ENCODE measurements at regions not wholly inside any gene's neighbourhood (a gene's known extent, or its start where the extent isn't known, plus 50 kb on each side); places are given as distances from the start of the nearest gene placed in this dataset.
A peak's percentile ranks its signal among the peaks of the same experiment; 100 is the strongest.

GRCh38 chr17:69605571-69605970, 191.1 kb downstream of the MAP2K6 start:
- peaks cover 35% of the 10 kb centered on the region for H3K4me1 ChIP-seq
- no peak overlapping the region for H3K27ac ChIP-seq
- no peak for TF ChIP-seq CTCF (IDR thresholded peaks at IDR 0.05)
- H3K36me3 ChIP-seq (ENCODE audit: insufficient read depth in 1 of 2, low read depth in 1 of 2), result no peaks in the 10 kb centered on the region
- H3K4me3 ChIP-seq, result no peak overlapping the region
- H3K9me3 ChIP-seq, result no peaks in the 10 kb centered on the region
- H3K27me3 ChIP-seq (ENCODE audit: insufficient read depth in 3 of 3, low read length in 2 of 3), result no peaks in the 10 kb centered on the region
- intact Hi-C loops (cut with DNase I), result loop anchor here (5.0 to 10.0 kb wide), 5 partner anchors 52 to 947 kb away; no protein-coding TSS in a partner anchor
- no peak for DNase-seq
- ATAC-seq, result no peak
- WGBS, 3 donors, result 94 to 98% (median 95%) methylated on average over 5 of the region's 5 CpGs

GRCh38 chr17:69606142-69606800, 191.8 kb downstream of the MAP2K6 start:
- H3K4me3 ChIP-seq, result no peak overlapping the region
- no peak overlapping the region for H3K27ac ChIP-seq
- H3K4me1 ChIP-seq, result peaks cover 35% of the 10 kb centered on the region
- H3K27me3 ChIP-seq (ENCODE audit: insufficient read depth in 3 of 3, low read length in 2 of 3), result no peaks in the 10 kb centered on the region
- WGBS, 3 donors, result 64 to 80% (median 66%) methylated on average over 5 of the region's 5 CpGs
- H3K9me3 ChIP-seq, result no peaks in the 10 kb centered on the region
- ATAC-seq (no peak), DNase-seq (no peak)
- H3K36me3 ChIP-seq (ENCODE audit: insufficient read depth in 1 of 2, low read depth in 1 of 2), result no peaks in the 10 kb centered on the region
- TF ChIP-seq CTCF (IDR thresholded peaks at IDR 0.05), result no peak
- intact Hi-C loops (cut with DNase I), result loop anchor here (2.0 to 10.0 kb wide), 6 partner anchors 51 to 946 kb away; no protein-coding TSS in a partner anchor

DNA sequence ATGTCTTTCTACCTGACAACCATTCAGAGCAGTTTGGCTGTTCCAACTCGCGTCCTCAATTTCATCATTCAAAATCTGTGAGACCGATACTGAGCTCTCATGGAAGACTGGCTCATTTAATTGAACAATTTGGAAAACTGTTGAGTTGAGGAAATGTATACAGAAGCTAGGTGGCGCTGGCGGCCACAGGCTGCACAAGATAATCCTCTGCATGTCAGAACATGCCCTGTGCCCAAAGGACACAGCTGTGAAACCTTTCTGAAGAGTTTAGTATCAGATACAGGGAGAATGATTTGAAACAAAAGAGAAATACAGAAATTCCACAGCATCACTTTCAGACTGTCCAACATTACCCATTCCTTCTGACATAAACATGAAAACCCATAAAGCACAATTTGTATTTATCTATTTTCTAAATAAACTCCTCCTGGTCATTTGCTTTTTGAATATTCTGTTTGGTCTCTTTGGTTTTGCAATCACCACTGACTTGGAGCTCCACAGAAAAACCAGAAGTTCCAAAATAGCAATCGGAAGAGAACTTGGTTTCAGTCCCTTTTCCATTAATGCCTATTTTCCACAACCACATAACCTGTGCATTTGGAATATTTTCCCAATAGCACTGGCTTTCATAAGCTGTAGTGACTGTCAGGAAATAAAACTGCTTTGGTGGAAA, 192.8 kb downstream of the MAP2K6 start:
- ATAC-seq (peak; percentile 72 to 82 (median 74)), DNase-seq (peak; percentile 71 to 86)
- Histone ChIP-seq H3K4me3 (no peak overlapping the region), H3K36me3 (ENCODE audit: insufficient read depth in 1 of 2, low read depth in 1 of 2) (no peaks in the 10 kb centered on the region), H3K4me1 (peaks cover 35% of the 10 kb centered on the region), H3K27me3 (ENCODE audit: insufficient read depth in 3 of 3, low read length in 2 of 3) (no peaks in the 10 kb centered on the region), H3K9me3 (no peaks in the 10 kb centered on the region), H3K27ac (peak overlapping the region; percentile 92)
- 5 to 17% (median 7%) methylated on average over 6 of the region's 6 CpGs for WGBS, 3 donors
- intact Hi-C loops (cut with DNase I), result loop anchor here (2.0 to 10.0 kb wide), 6 partner anchors 50 to 945 kb away; no protein-coding TSS in a partner anchor
- TF ChIP-seq CTCF (IDR thresholded peaks at IDR 0.05), result peak; percentile 95

- 65 to 81% (median 65%) methylated on average over 2 of the region's 2 CpGs for WGBS, 3 donors
- Histone ChIP-seq H3K27ac (peak overlapping the region; percentile 92), H3K27me3 (ENCODE audit: insufficient read depth in 3 of 3, low read length in 2 of 3) (no peaks in the 10 kb centered on the region), H3K4me3 (no peak overlapping the region), H3K9me3 (no peaks in the 10 kb centered on the region), H3K4me1 (peaks cover 35% of the 10 kb centered on the region), H3K36me3 (ENCODE audit: insufficient read depth in 1 of 2, low read depth in 1 of 2) (no peaks in the 10 kb centered on the region)
- no peak for TF ChIP-seq CTCF (IDR thresholded peaks at IDR 0.05)
- DNase-seq, result no peak
- peak in 1 of 4 donors; percentile 0 for ATAC-seq
- intact Hi-C loops (cut with DNase I), result loop anchor here (5.0 to 10.0 kb wide), 5 partner anchors 49 to 944 kb away; no protein-coding TSS in a partner anchor
Measured at GRCh38 chr17:69608141-69608540, 193.6 kb downstream of the MAP2K6 start.

All from psoas muscle (tissue), 7 donors.